HCT116 (cell line): ENCODE measurements at regions not wholly inside any gene's neighbourhood (a gene's known extent, or its start where the extent isn't known, plus 50 kb on each side); places are given as distances from the start of the nearest gene placed in this dataset.

Experiments used
- ATAC-seq: fragments of 200-7000 bp; cut with Tn5 transposase; 2 replicates; pipeline ENCODE4 v1.9.1; 2020; ENCODE audit warnings: mild to moderate bottlenecking, moderate library complexity
- BruUV-seq: library from RNA; stranded (reverse); fragments of 400-500 nt; replicated peaks from 2 replicates; lab custom pipeline; 2021; lab: Mats Ljungman, UMichigan
- CTCF ChIA-PET: fragments of 300-600 bp; sonication (Branson Sonifier 250); formaldehyde crosslinking; loops from one replicate; lab custom pipeline; 2021; ENCODE audit warnings: antibody characterized with exemption; lab: Charles Lee
- POLR2A ChIA-PET: fragments of 300-600, 350-600 bp; sonication (Branson Sonifier 250); formaldehyde crosslinking; loops from one replicate; lab custom pipeline; 2021; ENCODE audit warnings: antibody characterized with exemption; lab: Charles Lee
- RAD21 ChIA-PET, 2 experiments: fragments of 300-600 bp; sonication (Branson Sonifier 250); formaldehyde crosslinking; loops; one replicate each; lab custom pipeline; 2023; ENCODE audit warnings: low total read pairs in 2 of 2; ENCODE audit not compliant: uncharacterized antibody in 2 of 2, unreplicated experiment in 2 of 2, low non-redundant PET in 1 of 2; lab: Charles Lee
- DNase-seq: peaks from one replicate; pipeline ENCODE4 v3.0.0-alpha.2; 2010; ENCODE audit warnings: low read depth, low spot score
- H2AFZ ChIP-seq: fragments of 200-600 bp; shearing (Covaris generic), sonication (generic); 2 replicates; pipeline ENCODE4 v1.6.1; 2017; ENCODE audit warnings: low read depth, mixed run types, mixed read lengths, antibody characterized with exemption, low read length; ENCODE audit not compliant: poor library complexity, severe bottlenecking
- H3K27ac ChIP-seq: 2 replicates; pipeline ENCODE4 v1.5.1; 2012; ENCODE audit warnings: low read depth, low read length
- H3K27me3 ChIP-seq: fragments of 200-600 bp; sonication (generic); 2 replicates; pipeline ENCODE4 v1.6.1; 2016; ENCODE audit warnings: mixed run types, low read length, mixed read lengths; ENCODE audit not compliant: insufficient read depth
- H3K36me3 ChIP-seq, 2 experiments: fragments of 200-500 bp in 1 of 2; fragments of 200-600 bp in 1 of 2; sonication (Bioruptor generic) in 1 of 2; sonication (generic) in 1 of 2; 2 replicates each; pipeline versions ENCODE4 v1.5.1 to v1.6.1; 2014 to 2016; ENCODE audit warnings: low read length in 2 of 2, inconsistent platforms in 1 of 2, mixed read lengths in 1 of 2, mixed run types in 1 of 2; ENCODE audit not compliant: insufficient read depth in 2 of 2, control insufficient read depth in 1 of 2
- H3K4me1 ChIP-seq, 2 experiments: fragments of 200-600 bp in 1 of 2; sonication (generic) in 1 of 2; 2 replicates each; pipeline versions ENCODE4 v1.5.1 to v1.6.1; 2012 to 2017; ENCODE audit warnings: low read length in 2 of 2, inconsistent platforms in 1 of 2, mild to moderate bottlenecking in 1 of 2, mixed read lengths in 1 of 2, mixed run types in 1 of 2, moderate library complexity in 1 of 2; ENCODE audit not compliant: insufficient read depth in 2 of 2, control insufficient read depth in 1 of 2
- H3K4me2 ChIP-seq: fragments of 200-600 bp; sonication (generic); 2 replicates; pipeline ENCODE4 v1.6.1; 2017; ENCODE audit warnings: mixed run types, low read length, mixed read lengths
- H3K4me3 ChIP-seq, 2 experiments: fragments of 200-600 bp in 1 of 2; sonication (generic) in 1 of 2; replicated peaks in 1 of 2; 2 replicates each; pipeline ENCODE4 v1.5.1; 2011 to 2016; ENCODE audit warnings: low read length in 2 of 2, control low read depth in 1 of 2, low read depth in 1 of 2, mild to moderate bottlenecking in 1 of 2, mixed read lengths in 1 of 2, mixed run types in 1 of 2
- H3K79me2 ChIP-seq: fragments of 200-600 bp; sonication (generic); 2 replicates; pipeline ENCODE4 v1.6.1; 2017; ENCODE audit warnings: mild to moderate bottlenecking, mixed run types, low read length, moderate library complexity, mixed read lengths; ENCODE audit not compliant: insufficient read depth
- H3K9ac ChIP-seq: fragments of 200-600 bp; sonication (generic); 2 replicates; pipeline ENCODE4 v1.6.1; 2016; ENCODE audit warnings: low read length, mixed read lengths
- H3K9me2 ChIP-seq: fragments of 200-600 bp; sonication (generic), shearing (Covaris generic); 2 replicates; pipeline ENCODE4 v1.6.1; 2017; ENCODE audit warnings: mixed run types, mild to moderate bottlenecking, moderate library complexity; ENCODE audit not compliant: insufficient read depth
- H3K9me3 ChIP-seq, 2 experiments: fragments of 200-500 bp in 1 of 2; fragments of 200-600 bp in 1 of 2; sonication (Bioruptor generic) in 1 of 2; sonication (generic) in 1 of 2; 2 replicates each; pipeline ENCODE4 v1.6.1; 2014 to 2017; ENCODE audit warnings: low read length in 2 of 2, mixed read lengths in 2 of 2, inconsistent platforms in 1 of 2, low read depth in 1 of 2, mild to moderate bottlenecking in 1 of 2, mixed run types in 1 of 2, moderate library complexity in 1 of 2; ENCODE audit not compliant: control insufficient read depth in 1 of 2, insufficient read depth in 1 of 2
- H4K20me1 ChIP-seq: fragments of 200-600 bp; sonication (generic), shearing (Covaris generic); 2 replicates; pipeline ENCODE4 v1.6.1; 2017; ENCODE audit warnings: mixed run types, mild to moderate bottlenecking, moderate library complexity; ENCODE audit not compliant: insufficient read depth
- CBX3 ChIP-seq: IDR thresholded peaks from 2 replicates; pipeline ENCODE4 v1.6.1; 2012; ENCODE audit warnings: low read depth
- CEBPB ChIP-seq: IDR thresholded peaks from 2 replicates; pipeline ENCODE4 v1.6.1; 2012; ENCODE audit warnings: low read depth
- CTCF ChIP-seq, 3 experiments: fragments of 200-600 bp in 1 of 3; sonication (generic) in 1 of 3; IDR thresholded peaks in 2 of 3; conservative IDR thresholded peaks in 1 of 3; 2 replicates each; pipeline ENCODE4 v1.5.1; 2012 to 2017; ENCODE audit warnings: low read depth in 2 of 3, low read length in 2 of 3, antibody characterized with exemption in 1 of 3, borderline replicate concordance in 1 of 3, control low read depth in 1 of 3, mild to moderate bottlenecking in 1 of 3, mixed read lengths in 1 of 3, mixed run types in 1 of 3, moderate library complexity in 1 of 3; ENCODE audit not compliant: insufficient read depth in 1 of 3
- EGR1 ChIP-seq: IDR thresholded peaks from 2 replicates; pipeline ENCODE4 v1.6.1; 2012; ENCODE audit warnings: low read depth
- ELF1 ChIP-seq: IDR thresholded peaks from 2 replicates; pipeline ENCODE4 v1.6.1; 2012; ENCODE audit warnings: low read depth, borderline replicate concordance
- EZH2 ChIP-seq: fragments of 200-600 bp; sonication (generic); IDR thresholded peaks from 2 replicates; pipeline ENCODE4 v1.6.1; 2017; ENCODE audit warnings: antibody characterized with exemption, mixed run types
- EZH2phosphoT487 ChIP-seq: fragments of 200-600 bp; IDR thresholded peaks from 2 replicates; pipeline ENCODE4 v1.6.1; 2018; ENCODE audit warnings: antibody characterized with exemption, borderline replicate concordance
- FOSL1 ChIP-seq: IDR thresholded peaks from 2 replicates; pipeline ENCODE4 v1.6.1; 2012; ENCODE audit warnings: low read depth
- JUND ChIP-seq: IDR thresholded peaks from 2 replicates; pipeline ENCODE4 v1.6.1; 2012
- POLR2A ChIP-seq: IDR thresholded peaks from 2 replicates; pipeline ENCODE4 v1.7.0; 2011; ENCODE audit warnings: borderline replicate concordance; ENCODE audit not compliant: insufficient read depth, insufficient read length; ENCODE audit errors: extremely low read depth
- POLR2AphosphoS5 ChIP-seq: IDR thresholded peaks from 2 replicates; pipeline ENCODE4 v1.6.1; 2011; ENCODE audit warnings: mild to moderate bottlenecking, low read depth, low read length, moderate library complexity
- RAD21 ChIP-seq: IDR thresholded peaks from 2 replicates; pipeline ENCODE4 v1.6.1; 2012; ENCODE audit warnings: low read depth, mild to moderate bottlenecking
- REST ChIP-seq: IDR thresholded peaks from 2 replicates; pipeline ENCODE4 v1.6.1; 2012; ENCODE audit warnings: low read depth
- SIN3A ChIP-seq: IDR thresholded peaks from 2 replicates; pipeline ENCODE4 v1.6.1; 2012; ENCODE audit warnings: low read depth
- SP1 ChIP-seq: IDR thresholded peaks from 2 replicates; pipeline ENCODE4 v1.6.1; 2012; ENCODE audit warnings: low read depth
- YY1 ChIP-seq: IDR thresholded peaks from 2 replicates; pipeline ENCODE4 v1.6.1; 2011; ENCODE audit warnings: low read length, low read depth, moderate library complexity, mild to moderate bottlenecking; ENCODE audit not compliant: insufficient replicate concordance; ENCODE audit errors: extremely low read depth
- ZFX ChIP-seq: fragments of 450-650 bp; IDR thresholded peaks from 2 replicates; pipeline ENCODE4 v1.6.1; 2017
- intact Hi-C: fragments of 100-400 bp; cut with micrococcal nuclease; formaldehyde crosslinking; loops from 2 replicates; pipeline ENCODE4 v1.10.0; 2022
- TF ChIP-seq, protein P1 (sequence below): IDR thresholded peaks from 2 replicates; pipeline ENCODE4 v1.6.1; 2011; ENCODE audit warnings: mild to moderate bottlenecking, low read length, moderate library complexity; ENCODE audit not compliant: insufficient replicate concordance; ENCODE audit errors: extremely low read depth
- TF ChIP-seq, protein P2 (sequence below): IDR thresholded peaks from 2 replicates; pipeline ENCODE4 v1.6.1; 2012
- TF ChIP-seq, protein P3 (sequence below): IDR thresholded peaks from 2 replicates; pipeline ENCODE4 v1.6.1; 2012

GRCh38 chr13:44293908-44294735 is 79.5 kb upstream of the SERP2 start:
- no peak overlapping the region for H3K4me2 ChIP-seq
- BruUV-seq = no TSS peak
- peaks cover 0 to 12% of the 10 kb centered on the region in 2 experiments; a peak in 3 of 4 replicates for H3K4me1 ChIP-seq
- intact Hi-C loops = no loop called here
- ChIA-PET POLR2A (no interaction called here), CTCF (no interaction called here), RAD21 (no interaction called here)
- TF ChIP-seq ELF1 (no peak), POLR2A (no peak), CTCF (IDR thresholded peaks at IDR 0.05 in 2 of 3, conservative IDR thresholded peaks at IDR 0.05 in 1 of 3; ENCODE audit: borderline replicate concordance in 1 of 3, insufficient read depth in 1 of 3, low read depth in 2 of 3, low read length in 2 of 3) (no peak), EZH2 (no peak), JUND (no peak), ZFX (no peak), SIN3A (no peak), POLR2AphosphoS5 (no peak), EZH2phosphoT487 (no peak), CEBPB (no peak), FOSL1 (no peak), SP1 (no peak), EGR1 (no peak), CBX3 (no peak), RAD21 (no peak), REST (no peak), YY1 (no peak)
- TF ChIP-seq, protein P1, sequence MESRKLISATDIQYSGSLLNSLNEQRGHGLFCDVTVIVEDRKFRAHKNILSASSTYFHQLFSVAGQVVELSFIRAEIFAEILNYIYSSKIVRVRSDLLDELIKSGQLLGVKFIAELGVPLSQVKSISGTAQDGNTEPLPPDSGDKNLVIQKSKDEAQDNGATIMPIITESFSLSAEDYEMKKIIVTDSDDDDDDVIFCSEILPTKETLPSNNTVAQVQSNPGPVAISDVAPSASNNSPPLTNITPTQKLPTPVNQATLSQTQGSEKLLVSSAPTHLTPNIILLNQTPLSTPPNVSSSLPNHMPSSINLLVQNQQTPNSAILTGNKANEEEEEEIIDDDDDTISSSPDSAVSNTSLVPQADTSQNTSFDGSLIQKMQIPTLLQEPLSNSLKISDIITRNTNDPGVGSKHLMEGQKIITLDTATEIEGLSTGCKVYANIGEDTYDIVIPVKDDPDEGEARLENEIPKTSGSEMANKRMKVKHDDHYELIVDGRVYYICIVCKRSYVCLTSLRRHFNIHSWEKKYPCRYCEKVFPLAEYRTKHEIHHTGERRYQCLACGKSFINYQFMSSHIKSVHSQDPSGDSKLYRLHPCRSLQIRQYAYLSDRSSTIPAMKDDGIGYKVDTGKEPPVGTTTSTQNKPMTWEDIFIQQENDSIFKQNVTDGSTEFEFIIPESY = no peak
- TF ChIP-seq, protein P2, sequence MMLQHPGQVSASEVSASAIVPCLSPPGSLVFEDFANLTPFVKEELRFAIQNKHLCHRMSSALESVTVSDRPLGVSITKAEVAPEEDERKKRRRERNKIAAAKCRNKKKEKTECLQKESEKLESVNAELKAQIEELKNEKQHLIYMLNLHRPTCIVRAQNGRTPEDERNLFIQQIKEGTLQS = no peak
- TF ChIP-seq, protein P3, sequence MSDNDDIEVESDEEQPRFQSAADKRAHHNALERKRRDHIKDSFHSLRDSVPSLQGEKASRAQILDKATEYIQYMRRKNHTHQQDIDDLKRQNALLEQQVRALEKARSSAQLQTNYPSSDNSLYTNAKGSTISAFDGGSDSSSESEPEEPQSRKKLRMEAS = no peak
- no peaks in the 10 kb centered on the region for H4K20me1 ChIP-seq
- H3K9me3 ChIP-seq = no peaks in the 10 kb centered on the region
- H3K79me2 ChIP-seq = no peaks in the 10 kb centered on the region
- no peak overlapping the region for H3K4me3 ChIP-seq
- no peak overlapping the region for H2AFZ ChIP-seq
- no peak overlapping the region for H3K27ac ChIP-seq
- no peaks in the 10 kb centered on the region for H3K9me2 ChIP-seq
- no peak overlapping the region for H3K9ac ChIP-seq
- H3K27me3 ChIP-seq = no peaks in the 10 kb centered on the region
- DNase-seq = no peak
- no peak for ATAC-seq
- H3K36me3 ChIP-seq = no peaks in the 10 kb centered on the region
